NCI-H2196 (cell line): ENCODE measurements at regions not wholly inside any gene's neighbourhood (a gene's known extent, or its start where the extent isn't known, plus 50 kb on each side); places are given as distances from the start of the nearest gene placed in this dataset.

Experiments used
- DNase-seq: peaks from one replicate; lab custom pipeline; 2025; ENCODE audit not compliant: unreplicated experiment; lab: John Stamatoyannopoulos, UW

DNA sequence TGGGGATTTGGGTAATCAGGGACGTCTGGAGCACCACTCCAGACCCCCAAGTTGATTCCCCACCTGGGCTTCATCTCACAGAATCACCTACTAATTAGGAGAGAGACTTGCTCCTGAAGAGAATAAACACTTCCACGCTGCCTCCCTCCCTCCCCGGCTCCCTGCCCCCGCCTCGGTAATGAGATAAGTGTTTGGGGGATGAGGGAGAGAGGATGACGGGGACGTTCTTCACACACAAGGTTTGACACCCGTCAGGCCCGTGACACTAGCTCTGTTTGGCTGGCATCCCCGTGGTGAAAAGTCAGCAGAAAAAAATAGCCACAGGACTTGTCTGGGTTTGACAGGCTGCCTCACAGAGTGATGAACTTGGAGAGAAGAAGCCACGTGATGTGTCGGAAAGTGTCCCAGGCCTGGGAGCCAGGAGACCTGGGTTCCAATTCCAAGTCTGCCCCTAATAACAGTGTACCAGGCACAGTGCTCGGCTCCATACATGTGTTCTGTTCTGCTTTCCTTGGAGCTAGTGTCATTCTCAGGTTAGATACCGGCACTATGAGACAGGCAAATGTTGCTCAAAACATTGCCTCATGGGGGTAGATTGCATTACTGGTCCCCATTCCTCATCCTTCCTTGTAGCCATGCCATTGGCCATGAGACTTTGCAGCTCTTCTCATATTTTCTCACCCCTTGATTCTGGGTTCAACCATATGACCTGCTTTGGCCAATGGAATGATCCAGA lies 578.0 kb downstream of the BCOR start:
- DNase-seq, result no peak

GRCh38 chrX:39525758-39526157 lies 572.0 kb downstream of the BCOR start:
- no peak for DNase-seq

DNA sequence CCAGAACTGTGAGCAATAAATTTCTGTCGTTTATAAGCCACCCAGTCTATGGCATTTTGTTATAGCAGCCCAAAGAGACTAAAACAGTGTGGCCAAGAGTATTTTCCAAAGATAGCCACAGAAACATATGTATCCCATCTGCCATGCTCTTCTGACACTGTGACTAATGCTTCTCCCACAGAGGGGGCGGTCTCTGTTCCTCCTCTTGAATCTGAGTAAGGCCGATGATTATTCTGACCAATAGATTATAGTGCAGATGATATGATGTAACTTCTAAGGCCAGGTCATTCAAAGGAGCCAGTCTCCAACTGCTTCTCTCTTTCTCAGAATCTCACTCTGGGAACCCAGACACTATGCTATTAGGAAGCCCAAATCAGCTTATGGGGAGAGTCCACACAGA lies 570.7 kb downstream of the BCOR start:
- no peak for DNase-seq

DNA sequence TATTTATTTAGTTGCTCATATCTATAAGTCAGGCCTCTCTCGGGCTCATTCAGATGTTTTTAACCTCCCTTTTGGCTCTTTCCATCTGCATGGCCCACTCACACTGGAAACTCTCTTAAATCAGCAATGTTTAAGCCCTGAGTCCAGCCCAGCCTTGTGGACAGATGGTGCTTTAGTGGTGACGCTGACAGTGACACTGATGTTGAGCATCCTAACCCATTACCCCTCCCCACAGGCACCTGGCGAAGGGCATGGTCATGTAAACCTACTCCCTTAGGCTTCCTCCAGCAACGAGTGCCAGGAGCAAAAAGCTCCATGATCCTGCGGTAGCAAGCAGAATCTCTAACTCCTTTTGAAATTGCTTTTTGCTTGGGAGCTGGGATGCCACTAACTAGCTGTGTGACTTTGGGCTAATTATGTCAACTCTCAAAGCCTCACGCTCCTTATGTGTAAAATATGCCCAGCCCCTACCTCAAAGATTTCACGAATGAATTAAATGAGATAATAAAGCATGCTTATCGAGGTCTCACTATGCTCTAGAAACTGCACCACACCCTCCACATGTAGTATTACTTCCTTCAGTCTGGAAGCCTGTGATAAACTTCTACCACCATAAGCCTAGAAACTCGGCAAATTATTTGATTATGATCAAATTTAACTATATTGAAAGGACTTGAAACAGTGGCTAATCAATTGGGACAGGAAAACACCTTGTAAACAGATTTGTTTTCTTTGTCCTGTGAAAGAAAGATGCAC lies 569.4 kb downstream of the BCOR start:
- DNase-seq, result no peak

DNA sequence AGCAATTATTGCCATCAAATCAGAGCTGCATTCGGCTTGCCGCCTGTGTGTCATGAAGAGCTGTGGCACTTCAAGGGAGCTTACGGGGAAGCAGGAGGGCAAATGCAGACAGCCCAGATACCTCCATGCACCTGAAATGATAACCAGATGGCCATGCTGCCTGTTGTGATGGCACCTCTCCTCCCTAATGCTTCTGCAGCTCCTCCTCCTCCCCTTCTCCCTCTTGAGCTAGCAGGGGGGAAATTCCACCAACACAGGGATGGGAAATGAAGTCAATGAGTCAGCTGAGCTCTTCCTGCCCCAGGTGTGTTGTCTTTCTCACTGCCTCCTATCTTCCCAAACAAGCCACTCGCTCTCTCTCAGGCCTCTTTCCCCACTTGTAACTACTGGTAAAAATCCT lies 565.0 kb downstream of the BCOR start:
- no peak for DNase-seq

DNA sequence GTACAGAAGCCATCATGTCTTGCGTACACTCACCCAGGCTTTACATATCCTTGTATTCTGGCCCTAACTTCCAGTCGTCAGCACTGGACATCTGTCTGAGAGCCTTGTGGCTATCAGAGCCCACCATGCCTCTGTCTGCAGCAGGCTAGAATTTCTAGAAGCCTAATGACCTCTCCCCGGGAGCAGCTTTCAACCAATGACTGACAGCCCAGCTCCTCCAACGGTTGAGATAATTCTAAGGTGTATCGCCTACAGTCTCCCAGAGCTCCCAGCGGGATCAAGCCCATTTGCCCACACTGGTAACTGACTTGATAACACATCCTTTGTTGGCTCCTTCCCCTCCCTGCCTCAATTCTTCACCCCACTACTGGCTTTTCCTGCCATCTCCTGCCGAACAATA lies 562.8 kb downstream of the BCOR start:
- no peak for DNase-seq

- DNase-seq, result no peak
These were observed 561.5 kb downstream of the BCOR start for GRCh38 chrX:39536211-39536610.

- no peak for DNase-seq
These were observed 555.9 kb downstream of the BCOR start for GRCh38 chrX:39541881-39542280.

GRCh38 chrX:39542316-39542715 lies 555.4 kb downstream of the BCOR start:
- DNase-seq, result no peak

DNA sequence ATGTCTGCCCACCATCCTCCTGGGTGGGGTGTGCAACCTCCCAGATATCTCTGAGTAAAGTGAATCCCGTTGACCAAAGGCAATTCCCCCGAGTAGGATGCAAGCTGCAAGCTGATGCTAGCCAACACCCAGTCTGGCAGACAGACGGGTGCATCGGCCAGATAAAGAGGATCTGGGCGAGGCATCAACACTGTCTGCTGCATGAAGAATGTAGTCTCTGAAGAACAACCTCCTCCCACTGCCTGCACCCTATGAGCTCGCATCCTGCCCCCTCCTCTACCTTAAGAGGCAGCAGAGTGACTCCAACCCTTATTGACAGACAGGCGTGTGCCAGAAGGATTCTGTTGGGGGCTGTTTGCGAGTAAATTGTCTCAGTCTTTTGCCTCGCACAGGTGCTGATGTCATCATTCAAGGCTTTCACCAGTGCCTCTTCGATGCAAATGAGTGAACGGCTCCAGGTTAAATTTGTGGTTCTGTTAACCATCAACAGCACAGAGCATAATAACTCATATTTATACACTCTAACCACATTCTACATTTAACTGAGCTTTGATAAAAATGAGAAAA lies 546.9 kb downstream of the BCOR start:
- no peak for DNase-seq

GRCh38 chrX:39551762-39552161 lies 546.0 kb downstream of the BCOR start:
- DNase-seq, result no peak

DNA sequence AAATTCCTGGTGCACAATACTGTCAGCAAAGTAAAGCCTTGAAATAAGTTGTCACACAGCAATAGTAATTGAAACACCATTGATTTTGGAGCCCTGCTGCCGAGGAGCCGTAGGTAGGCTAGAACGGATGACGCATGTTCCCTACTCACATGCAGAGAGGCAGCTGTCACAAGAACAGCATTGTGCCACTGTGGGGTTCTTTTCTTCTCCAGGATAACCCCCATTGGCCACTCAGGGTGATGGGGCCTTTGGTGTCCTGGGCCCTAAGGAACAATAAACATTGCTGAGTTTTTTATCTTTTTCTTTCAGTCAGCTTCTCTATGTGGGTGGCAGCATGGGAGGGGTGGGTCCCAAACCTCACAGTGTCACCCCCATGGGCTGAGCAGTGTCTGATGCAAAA lies 542.3 kb downstream of the BCOR start:
- DNase-seq, result no peak

GRCh38 chrX:39556056-39556455 lies 541.7 kb downstream of the BCOR start:
- no peak for DNase-seq

GRCh38 chrX:39559229-39559628 lies 538.5 kb downstream of the BCOR start:
- no peak for DNase-seq

DNA sequence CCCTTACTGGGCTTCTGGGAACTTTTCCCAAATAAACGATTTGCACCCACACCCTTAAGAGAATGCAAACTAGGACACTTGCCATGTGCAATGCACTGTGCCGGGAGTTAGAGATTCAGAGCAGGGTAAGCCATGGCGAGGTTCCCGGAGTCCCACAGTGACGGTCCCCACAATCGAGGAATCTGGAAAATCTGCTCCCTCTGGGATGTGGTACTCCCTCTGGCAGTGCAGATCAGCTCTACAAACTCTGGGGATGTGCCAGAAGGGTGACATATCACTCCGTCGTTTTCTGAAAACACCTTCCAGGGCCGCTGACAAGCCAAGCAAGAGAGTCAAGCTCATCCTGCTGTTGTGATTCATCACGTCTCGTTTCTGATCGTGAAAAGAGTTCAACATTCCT lies 537.5 kb downstream of the BCOR start:
- DNase-seq, result no peak

DNA sequence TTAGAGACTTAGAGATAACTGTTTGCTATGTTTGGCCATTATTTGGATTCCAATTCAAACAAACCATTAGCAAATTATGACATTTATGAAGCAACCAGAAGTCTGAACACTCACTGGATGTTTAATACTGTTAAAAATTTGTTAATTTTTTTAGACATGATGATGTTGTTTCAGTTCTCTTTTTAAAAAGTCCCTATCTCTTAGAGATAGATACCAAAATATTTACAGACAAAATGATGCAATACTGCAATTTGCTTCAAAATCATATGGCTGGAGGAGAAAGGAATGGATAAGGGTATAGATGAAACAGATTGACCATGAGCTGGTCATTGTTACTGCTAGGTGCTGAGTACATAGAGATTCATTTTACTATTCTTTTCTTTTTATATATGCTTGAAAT lies 534.6 kb downstream of the BCOR start:
- DNase-seq, result no peak

DNA sequence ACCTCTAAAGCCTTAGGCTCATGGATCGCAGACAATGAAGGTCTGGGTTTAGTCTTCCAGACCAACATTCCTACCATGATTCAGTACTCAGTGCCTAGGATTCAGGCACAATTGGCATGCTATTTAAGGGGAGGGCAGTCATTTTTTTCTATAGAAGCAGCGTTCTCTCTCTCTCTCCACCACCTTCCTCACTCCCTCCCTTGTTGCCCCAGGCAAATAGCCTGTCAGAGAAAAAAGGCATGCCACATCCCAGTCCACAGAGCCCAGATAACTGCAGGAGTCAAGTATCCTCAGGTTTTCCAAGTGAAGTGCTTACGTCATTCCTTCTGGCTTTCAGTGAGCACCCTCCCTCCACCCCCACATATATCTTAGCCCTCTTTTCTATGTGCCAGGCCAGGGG lies 533.0 kb downstream of the BCOR start:
- DNase-seq, result no peak

DNA sequence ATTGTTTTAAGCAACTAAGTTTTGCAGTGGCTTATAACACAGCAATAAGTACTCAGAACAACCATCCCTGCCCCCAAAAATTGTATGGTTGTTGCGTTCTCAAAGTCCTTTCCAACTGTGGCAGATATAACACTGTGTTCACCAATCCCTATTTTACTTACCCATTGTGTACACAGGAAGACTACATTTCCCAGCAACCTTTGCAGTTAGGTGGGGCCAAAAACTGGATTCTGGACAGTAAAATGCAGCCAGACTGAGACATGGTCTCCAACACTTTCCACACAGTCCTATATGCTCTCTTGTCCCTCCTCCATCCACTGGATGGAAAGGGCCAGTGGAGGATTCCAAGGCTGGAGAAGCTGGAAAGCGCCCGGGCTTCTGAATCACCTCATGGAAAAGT lies 523.6 kb downstream of the BCOR start:
- no peak for DNase-seq

GRCh38 chrX:39576041-39576872 lies 521.5 kb downstream of the BCOR start:
- peak; percentile 69 for DNase-seq

DNA sequence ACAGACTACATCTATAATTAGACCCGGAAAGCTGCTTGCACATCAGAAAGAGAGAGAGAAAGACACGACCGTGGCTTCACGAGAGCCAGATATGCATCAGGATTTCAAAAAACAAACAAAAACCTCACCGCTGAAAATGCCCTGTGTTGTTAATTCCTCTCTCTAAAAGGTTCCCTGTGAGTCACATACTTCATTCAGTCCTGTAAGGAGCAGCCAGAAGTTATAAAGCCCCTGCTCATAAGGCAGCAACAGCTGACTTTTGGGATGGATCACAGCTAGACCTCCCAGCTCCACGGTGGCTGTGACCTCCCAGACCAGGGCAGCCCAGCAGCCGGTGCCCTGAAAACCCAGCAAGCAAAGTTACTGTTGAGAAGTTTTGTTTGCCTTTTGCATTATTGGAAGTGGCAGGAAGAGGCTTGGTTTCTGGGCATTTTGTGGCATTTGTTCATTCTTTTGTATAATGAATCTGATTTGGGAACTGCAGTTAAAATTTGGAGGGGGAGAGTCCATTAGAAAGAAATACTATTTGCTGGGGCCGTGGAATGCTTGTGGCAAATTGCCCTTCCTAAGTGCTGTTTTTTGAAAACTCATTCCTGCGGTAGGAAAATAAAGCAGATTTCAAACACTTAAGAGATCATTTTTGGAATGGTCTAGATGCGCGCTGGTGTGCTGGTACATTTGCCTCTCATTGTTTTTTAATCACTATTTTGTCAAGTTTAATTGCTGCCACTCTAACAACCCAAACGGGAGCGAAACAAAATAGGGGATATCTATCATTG lies 520.4 kb downstream of the BCOR start:
- no peak for DNase-seq
